ENCODE measurements at regions not wholly inside any gene's neighbourhood (a gene's known extent, or its start where the extent isn't known, plus 50 kb on each side); places are given as distances from the start of the nearest gene placed in this dataset.

DNA sequence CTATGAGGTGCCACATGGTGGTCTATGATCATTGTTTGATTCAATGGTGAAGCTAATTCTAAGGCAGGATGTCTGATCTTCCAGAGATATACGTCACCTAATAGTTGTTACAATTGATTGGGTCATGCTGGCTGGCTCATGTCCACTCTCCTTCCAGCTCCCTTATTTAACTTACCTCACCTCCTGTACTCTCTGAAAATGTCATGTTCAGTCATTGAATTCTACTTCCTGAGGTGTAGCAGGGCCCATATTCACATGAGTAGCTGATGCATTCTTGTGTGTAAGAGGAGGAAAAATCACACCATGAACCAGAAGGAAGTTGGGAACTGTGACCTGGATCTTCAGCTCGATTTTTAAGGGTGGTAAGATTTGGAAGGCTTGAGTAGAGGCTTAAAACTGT is 795.8 kb downstream of the QKI start:
- TF ChIP-seq, protein P1, sequence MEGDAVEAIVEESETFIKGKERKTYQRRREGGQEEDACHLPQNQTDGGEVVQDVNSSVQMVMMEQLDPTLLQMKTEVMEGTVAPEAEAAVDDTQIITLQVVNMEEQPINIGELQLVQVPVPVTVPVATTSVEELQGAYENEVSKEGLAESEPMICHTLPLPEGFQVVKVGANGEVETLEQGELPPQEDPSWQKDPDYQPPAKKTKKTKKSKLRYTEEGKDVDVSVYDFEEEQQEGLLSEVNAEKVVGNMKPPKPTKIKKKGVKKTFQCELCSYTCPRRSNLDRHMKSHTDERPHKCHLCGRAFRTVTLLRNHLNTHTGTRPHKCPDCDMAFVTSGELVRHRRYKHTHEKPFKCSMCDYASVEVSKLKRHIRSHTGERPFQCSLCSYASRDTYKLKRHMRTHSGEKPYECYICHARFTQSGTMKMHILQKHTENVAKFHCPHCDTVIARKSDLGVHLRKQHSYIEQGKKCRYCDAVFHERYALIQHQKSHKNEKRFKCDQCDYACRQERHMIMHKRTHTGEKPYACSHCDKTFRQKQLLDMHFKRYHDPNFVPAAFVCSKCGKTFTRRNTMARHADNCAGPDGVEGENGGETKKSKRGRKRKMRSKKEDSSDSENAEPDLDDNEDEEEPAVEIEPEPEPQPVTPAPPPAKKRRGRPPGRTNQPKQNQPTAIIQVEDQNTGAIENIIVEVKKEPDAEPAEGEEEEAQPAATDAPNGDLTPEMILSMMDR (optimal IDR thresholded peaks at IDR 0.05 in 1 of 3, IDR thresholded peaks at IDR 0.05 in 1 of 3, conservative IDR thresholded peaks at IDR 0.05 in 1 of 3; ENCODE audit: extremely low read depth in 1 of 3, insufficient read depth in 2 of 3, low read length in 3 of 3) = no peak
- no peak for TF ChIP-seq EZH2 (IDR thresholded peaks at IDR 0.05; ENCODE audit: low read length)

Measured in keratinocyte (primary cell).